Nephron (organoid): ENCODE measurements at regions not wholly inside any gene's neighbourhood (a gene's known extent, or its start where the extent isn't known, plus 50 kb on each side); places are given as distances from the start of the nearest gene placed in this dataset.

Source experiments
- H3K27ac Mint-ChIP-seq, 3 experiments: 2 replicates each; pipeline ENCODE4 v1.8.0; 2020; ENCODE audit warnings: mixed read lengths in 3 of 3, mild to moderate bottlenecking in 2 of 3, moderate library complexity in 1 of 3
- H3K27me3 Mint-ChIP-seq: 2 replicates; pipeline ENCODE4 v1.8.0; 2021; ENCODE audit warnings: low read depth, mild to moderate bottlenecking, moderate library complexity, mixed read lengths
- H3K36me3 Mint-ChIP-seq: 2 replicates; pipeline ENCODE4 v1.8.0; 2020; ENCODE audit warnings: low read depth, mixed read lengths
- H3K4me1 Mint-ChIP-seq: 2 replicates; pipeline ENCODE4 v1.8.0; 2020; ENCODE audit warnings: mixed read lengths
- H3K4me3 Mint-ChIP-seq, 3 experiments: 2 replicates each; pipeline ENCODE4 v1.8.0; 2020; ENCODE audit warnings: mild to moderate bottlenecking in 3 of 3, mixed read lengths in 3 of 3, moderate library complexity in 2 of 3
- H3K9me3 Mint-ChIP-seq: 2 replicates; pipeline ENCODE4 v1.8.0; 2020; ENCODE audit warnings: mixed read lengths
- TF ChIP-seq, protein P1 (sequence below), 3 experiments: fragments of 200-600 bp; sonication (generic); IDR thresholded peaks; one replicate each; pipeline ENCODE4 v1.5.0; 2021; ENCODE audit warnings: antibody characterized with exemption in 3 of 3; ENCODE audit not compliant: unreplicated experiment in 3 of 3

DNA sequence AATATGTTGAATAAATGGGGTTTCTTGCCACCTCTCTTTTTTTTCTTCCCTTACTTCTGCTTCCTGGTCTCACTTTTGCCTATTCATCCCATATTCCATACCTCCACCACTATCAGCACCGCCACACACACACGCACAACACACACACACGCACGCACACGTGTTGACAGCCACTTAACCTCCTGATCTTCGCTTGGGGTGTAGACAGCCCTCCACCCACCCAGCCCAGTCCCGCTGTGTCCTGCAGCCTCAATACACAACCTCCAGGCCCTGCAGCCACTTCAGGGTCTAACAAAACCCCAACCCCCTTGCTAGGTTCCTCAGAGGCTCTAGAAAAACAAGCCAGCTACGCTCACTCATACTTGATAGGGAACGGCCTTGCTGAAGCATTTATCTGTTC is 72.3 kb downstream of the LINC00237 start:
- H3K36me3 Mint-ChIP-seq: no peaks in the 10 kb centered on the region
- H3K9me3 Mint-ChIP-seq: peaks cover 2% of the 10 kb centered on the region
- H3K4me3 Mint-ChIP-seq: no peak overlapping the region
- H3K4me1 Mint-ChIP-seq: peaks cover 22% of the 10 kb centered on the region
- peaks cover 17% of the 10 kb centered on the region for H3K27me3 Mint-ChIP-seq
- TF ChIP-seq, protein P1, sequence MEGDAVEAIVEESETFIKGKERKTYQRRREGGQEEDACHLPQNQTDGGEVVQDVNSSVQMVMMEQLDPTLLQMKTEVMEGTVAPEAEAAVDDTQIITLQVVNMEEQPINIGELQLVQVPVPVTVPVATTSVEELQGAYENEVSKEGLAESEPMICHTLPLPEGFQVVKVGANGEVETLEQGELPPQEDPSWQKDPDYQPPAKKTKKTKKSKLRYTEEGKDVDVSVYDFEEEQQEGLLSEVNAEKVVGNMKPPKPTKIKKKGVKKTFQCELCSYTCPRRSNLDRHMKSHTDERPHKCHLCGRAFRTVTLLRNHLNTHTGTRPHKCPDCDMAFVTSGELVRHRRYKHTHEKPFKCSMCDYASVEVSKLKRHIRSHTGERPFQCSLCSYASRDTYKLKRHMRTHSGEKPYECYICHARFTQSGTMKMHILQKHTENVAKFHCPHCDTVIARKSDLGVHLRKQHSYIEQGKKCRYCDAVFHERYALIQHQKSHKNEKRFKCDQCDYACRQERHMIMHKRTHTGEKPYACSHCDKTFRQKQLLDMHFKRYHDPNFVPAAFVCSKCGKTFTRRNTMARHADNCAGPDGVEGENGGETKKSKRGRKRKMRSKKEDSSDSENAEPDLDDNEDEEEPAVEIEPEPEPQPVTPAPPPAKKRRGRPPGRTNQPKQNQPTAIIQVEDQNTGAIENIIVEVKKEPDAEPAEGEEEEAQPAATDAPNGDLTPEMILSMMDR (IDR thresholded peaks at IDR 0.05; ENCODE audit: unreplicated experiment in 3 of 3): no peak
- H3K27ac Mint-ChIP-seq: no peak overlapping the region

GRCh38 chr20:21031666-21032065 is 74.5 kb downstream of the LINC00237 start:
- TF ChIP-seq, protein P1 (IDR thresholded peaks at IDR 0.05; ENCODE audit: unreplicated experiment in 3 of 3): no peak
- H3K36me3 Mint-ChIP-seq: no peaks in the 10 kb centered on the region
- H3K9me3 Mint-ChIP-seq: peaks cover 2% of the 10 kb centered on the region
- H3K27me3 Mint-ChIP-seq: peaks cover 14% of the 10 kb centered on the region
- H3K27ac Mint-ChIP-seq: no peak overlapping the region
- H3K4me3 Mint-ChIP-seq: no peak overlapping the region
- peaks cover 27% of the 10 kb centered on the region for H3K4me1 Mint-ChIP-seq

DNA sequence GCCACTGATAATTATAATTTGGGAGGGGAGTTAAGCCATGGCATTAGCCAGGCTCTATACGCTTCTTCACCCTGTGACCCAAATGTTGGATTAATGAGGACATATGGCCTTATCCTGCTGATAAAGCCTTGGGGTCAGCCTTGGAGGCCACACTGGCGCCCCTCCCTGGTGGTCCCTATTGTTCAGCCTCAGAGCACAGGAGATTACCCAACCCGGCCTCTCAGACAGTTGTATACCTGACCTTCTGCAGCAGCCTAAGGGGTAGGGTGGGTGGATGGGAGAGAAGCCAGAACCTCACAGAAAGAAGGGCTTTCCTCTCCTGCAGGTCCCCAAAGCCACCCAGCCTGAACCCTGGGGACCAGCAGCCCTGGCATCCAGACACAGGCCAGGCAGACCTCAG is 76.8 kb downstream of the LINC00237 start:
- peaks cover 27% of the 10 kb centered on the region for H3K4me1 Mint-ChIP-seq
- peaks cover 12% of the 10 kb centered on the region for H3K27me3 Mint-ChIP-seq
- no peak overlapping the region for H3K4me3 Mint-ChIP-seq
- no peaks in the 10 kb centered on the region for H3K36me3 Mint-ChIP-seq
- TF ChIP-seq, protein P1 (IDR thresholded peaks at IDR 0.05; ENCODE audit: unreplicated experiment in 3 of 3): no peak
- no peak overlapping the region for H3K27ac Mint-ChIP-seq
- H3K9me3 Mint-ChIP-seq: peaks cover 2% of the 10 kb centered on the region

DNA sequence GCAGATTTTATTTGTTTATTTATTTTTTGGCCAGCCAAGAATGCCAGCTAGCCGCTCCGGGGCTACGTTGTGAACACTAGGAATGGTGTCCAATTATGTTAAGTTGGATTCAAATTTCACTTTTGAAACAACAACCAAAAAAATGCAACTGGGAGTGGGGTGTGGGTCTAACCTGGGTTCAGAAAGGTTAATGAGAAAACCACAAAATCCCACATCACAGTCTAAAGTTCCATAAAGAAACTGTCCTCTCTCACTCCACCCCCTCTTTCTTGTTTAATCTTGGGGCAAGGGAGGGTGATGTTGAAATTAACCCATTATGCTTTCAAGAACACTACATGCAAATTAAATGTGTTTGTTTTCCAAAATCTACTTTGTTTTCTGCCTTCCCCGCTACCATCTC is 77.2 kb downstream of the LINC00237 start:
- peaks cover 2% of the 10 kb centered on the region for H3K9me3 Mint-ChIP-seq
- peaks cover 27% of the 10 kb centered on the region for H3K4me1 Mint-ChIP-seq
- no peaks in the 10 kb centered on the region for H3K36me3 Mint-ChIP-seq
- no peak overlapping the region for H3K4me3 Mint-ChIP-seq
- TF ChIP-seq, protein P1 (IDR thresholded peaks at IDR 0.05; ENCODE audit: unreplicated experiment in 3 of 3): no peak
- H3K27ac Mint-ChIP-seq: no peak overlapping the region
- peaks cover 8% of the 10 kb centered on the region for H3K27me3 Mint-ChIP-seq

DNA sequence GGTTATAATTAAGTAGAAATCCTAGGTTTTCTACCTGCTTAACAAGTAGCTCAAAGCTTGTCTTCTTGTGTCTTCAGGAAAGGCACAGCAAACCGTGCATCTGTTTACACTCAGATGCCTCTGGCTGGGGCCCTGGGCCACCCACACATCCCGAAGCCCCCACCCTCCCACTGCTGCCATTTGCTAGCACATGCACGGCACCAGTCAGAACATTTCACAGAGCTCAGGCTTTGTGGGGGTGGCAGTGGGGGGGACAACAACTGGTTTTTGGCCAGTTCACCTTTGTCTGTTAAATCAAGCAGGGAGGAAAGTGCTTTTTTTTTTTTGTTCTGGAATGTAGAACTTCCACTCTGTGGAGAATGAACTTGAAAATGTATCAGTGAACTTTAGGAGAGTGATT is 77.7 kb downstream of the LINC00237 start:
- H3K27ac Mint-ChIP-seq: no peak overlapping the region
- TF ChIP-seq, protein P1 (IDR thresholded peaks at IDR 0.05; ENCODE audit: unreplicated experiment in 3 of 3): no peak
- no peak overlapping the region for H3K4me3 Mint-ChIP-seq
- peaks cover 2% of the 10 kb centered on the region for H3K9me3 Mint-ChIP-seq
- peaks cover 4% of the 10 kb centered on the region for H3K27me3 Mint-ChIP-seq
- H3K4me1 Mint-ChIP-seq: peaks cover 27% of the 10 kb centered on the region
- H3K36me3 Mint-ChIP-seq: no peaks in the 10 kb centered on the region

GRCh38 chr20:21027569-21027968 is 78.6 kb downstream of the LINC00237 start:
- TF ChIP-seq, protein P1 (IDR thresholded peaks at IDR 0.05; ENCODE audit: unreplicated experiment in 3 of 3): no peak
- peaks cover 27% of the 10 kb centered on the region for H3K4me1 Mint-ChIP-seq
- no peaks in the 10 kb centered on the region for H3K36me3 Mint-ChIP-seq
- no peak overlapping the region for H3K4me3 Mint-ChIP-seq
- H3K27ac Mint-ChIP-seq: no peak overlapping the region
- peaks cover 2% of the 10 kb centered on the region for H3K9me3 Mint-ChIP-seq
- peaks cover 4% of the 10 kb centered on the region for H3K27me3 Mint-ChIP-seq
